SH-SY5Y (cell line): ENCODE measurements at regions not wholly inside any gene's neighbourhood (a gene's known extent, or its start where the extent isn't known, plus 50 kb on each side); places are given as distances from the start of the nearest gene placed in this dataset.

Source experiments
- GATA2 ChIP-seq: IDR thresholded peaks from 2 replicates; pipeline ENCODE4 v1.6.1; 2011; ENCODE audit warnings: mild to moderate bottlenecking, low read depth, low read length
- GATA3 ChIP-seq: IDR thresholded peaks from 2 replicates; pipeline ENCODE4 v1.6.1; 2011; ENCODE audit warnings: low read depth, mild to moderate bottlenecking, low read length, moderate library complexity

- TF ChIP-seq GATA2, result no peak
- TF ChIP-seq GATA3, result no peak
Measured at GRCh38 chr1:238701024-238701423, 685.3 kb upstream of the CHRM3 start.
